ENCODE measurements at regions not wholly inside any gene's neighbourhood (a gene's known extent, or its start where the extent isn't known, plus 50 kb on each side); places are given as distances from the start of the nearest gene placed in this dataset.
"Not testable (repeated sequence)": the region's sequence is repeated elsewhere in the genome, so short reads cannot be mapped to it uniquely, and the experiment has no call there.

- not testable (repeated sequence) for DNase-seq
Observed at GRCh38 chr14:34381304-34381703, 80.7 kb downstream of the SPTSSA start.

- no peak for DNase-seq
Observed at GRCh38 chr14:34380471-34380845, 81.6 kb downstream of the SPTSSA start.

- DNase-seq, result no peak
Observed at GRCh38 chr14:34379816-34380470, 82.1 kb downstream of the SPTSSA start.

- DNase-seq, result no peak
Observed at GRCh38 chr14:34376649-34377267, 85.3 kb downstream of the SPTSSA start.

GRCh38 chr14:34374998-34375740, 86.9 kb downstream of the SPTSSA start:
- DNase-seq, result no peak

- DNase-seq, result no peak
Observed at GRCh38 chr14:34373191-34373590, 88.8 kb downstream of the SPTSSA start.

GRCh38 chr14:34372786-34373185, 89.3 kb downstream of the SPTSSA start:
- no peak for DNase-seq

- no peak for DNase-seq
Observed at GRCh38 chr14:34369648-34370030, 92.4 kb downstream of the SPTSSA start.

- DNase-seq, result no peak
Observed at GRCh38 chr14:34368971-34369647, 92.9 kb downstream of the SPTSSA start.

- DNase-seq, result no peak
Observed at GRCh38 chr14:34368115-34368970, 93.7 kb downstream of the SPTSSA start.

GRCh38 chr14:34365309-34365915, 96.6 kb downstream of the SPTSSA start:
- DNase-seq, result peak in 1 of 3 donors; percentile 27

GRCh38 chr14:34364201-34364600, 97.8 kb downstream of the SPTSSA start:
- DNase-seq, result no peak

GRCh38 chr14:34363733-34364134, 98.3 kb downstream of the SPTSSA start:
- DNase-seq, result no peak

GRCh38 chr14:34362641-34363251, 99.3 kb downstream of the SPTSSA start:
- no peak for DNase-seq

- no peak for DNase-seq
Observed at GRCh38 chr14:34361504-34362011, 100.5 kb downstream of the SPTSSA start.

- DNase-seq, result no peak
Observed at GRCh38 chr14:34359420-34360117, 102.5 kb downstream of the SPTSSA start.

GRCh38 chr14:34356264-34356654, 105.8 kb downstream of the SPTSSA start:
- no peak for DNase-seq

- peak in 1 of 3 donors; percentile 14 for DNase-seq
Observed at GRCh38 chr14:34355584-34356263, 106.3 kb downstream of the SPTSSA start.

GRCh38 chr14:34354556-34354955, 107.5 kb downstream of the SPTSSA start:
- DNase-seq, result no peak
